MCF 10A (cell line): ENCODE measurements at regions not wholly inside any gene's neighbourhood (a gene's known extent, or its start where the extent isn't known, plus 50 kb on each side); places are given as distances from the start of the nearest gene placed in this dataset.

Source experiments
- BruUV-seq: library from RNA; stranded (reverse); fragments of 400-500 nt; replicated peaks from 2 replicates; lab custom pipeline; 2021; lab: Mats Ljungman, UMichigan
- CTCF ChIA-PET: fragments of 300-600 bp; sonication (Branson Sonifier 250); formaldehyde crosslinking; extraction: SDS; loops from one replicate; lab custom pipeline; 2021; ENCODE audit warnings: antibody characterized with exemption, inconsistent platforms; lab: Yijun Ruan, JAX
- POLR2A ChIA-PET: fragments of 300-600, 350-650 bp; sonication (Branson Sonifier 250); formaldehyde crosslinking; extraction: SDS; loops from one replicate; lab custom pipeline; 2020; ENCODE audit warnings: antibody characterized with exemption, inconsistent platforms; lab: Yijun Ruan, JAX
- DNase-seq: peaks from one replicate; pipeline ENCODE4 v3.0.0-alpha.2; 2018; ENCODE audit not compliant: unreplicated experiment
- H3K27ac Mint-ChIP-seq: one replicate; pipeline ENCODE4 v1.8.0; 2022; ENCODE audit warnings: mild to moderate bottlenecking, low read depth, mixed read lengths; ENCODE audit not compliant: unreplicated experiment
- H3K27me3 Mint-ChIP-seq: one replicate; pipeline ENCODE4 v1.8.0; 2022; ENCODE audit warnings: mixed read lengths; ENCODE audit not compliant: insufficient read depth, unreplicated experiment
- H3K36me3 Mint-ChIP-seq: one replicate; pipeline ENCODE4 v1.8.0; 2022; ENCODE audit warnings: mild to moderate bottlenecking, moderate library complexity, mixed read lengths; ENCODE audit not compliant: insufficient read depth, unreplicated experiment
- H3K4me1 Mint-ChIP-seq: one replicate; pipeline ENCODE4 v1.8.0; 2022; ENCODE audit warnings: mixed read lengths; ENCODE audit not compliant: insufficient read depth, unreplicated experiment
- H3K4me3 Mint-ChIP-seq: one replicate; pipeline ENCODE4 v1.8.0; 2022; ENCODE audit warnings: mild to moderate bottlenecking, moderate library complexity, mixed read lengths; ENCODE audit not compliant: unreplicated experiment
- H3K9me3 Mint-ChIP-seq: one replicate; pipeline ENCODE4 v1.8.0; 2022; ENCODE audit warnings: mixed read lengths; ENCODE audit not compliant: unreplicated experiment
- CTCF ChIP-seq: fragments of 200-600 bp; IDR thresholded peaks from one replicate; pipeline ENCODE4 v1.8.0; 2022; ENCODE audit warnings: antibody characterized with exemption, mild to moderate bottlenecking; ENCODE audit not compliant: unreplicated experiment
- intact Hi-C: fragments of 100-400 bp; cut with micrococcal nuclease; formaldehyde crosslinking; loops from 2 replicates; pipeline ENCODE4 v1.14.1; 2022

GRCh38 chr16:85259115-85259831, 147.0 kb upstream of the CIBAR2 start:
- no peak for TF ChIP-seq CTCF
- CTCF ChIA-PET = interaction anchor here (0.6 to 3.6 kb wide), 5 partner anchors 14 to 144 kb away, joined by 3 to 17 read pairs (median 10); no protein-coding TSS in a partner anchor
- no peak for DNase-seq
- H3K27me3 Mint-ChIP-seq = no peaks in the 10 kb centered on the region
- no peaks in the 10 kb centered on the region for H3K4me1 Mint-ChIP-seq
- intact Hi-C loops = no loop called here
- no peaks in the 10 kb centered on the region for H3K9me3 Mint-ChIP-seq
- POLR2A ChIA-PET = interaction anchor here (0.6 kb wide), 1 partner anchor 92 kb away, joined by 3 read pairs; no protein-coding TSS in a partner anchor
- H3K27ac Mint-ChIP-seq = no peak overlapping the region
- no peak overlapping the region for H3K4me3 Mint-ChIP-seq
- no peaks in the 10 kb centered on the region for H3K36me3 Mint-ChIP-seq
- BruUV-seq = no TSS peak

GRCh38 chr16:85259832-85260167, 147.5 kb upstream of the CIBAR2 start:
- Mint-ChIP-seq H3K4me1 (no peaks in the 10 kb centered on the region), H3K9me3 (no peaks in the 10 kb centered on the region), H3K36me3 (no peaks in the 10 kb centered on the region), H3K27me3 (no peaks in the 10 kb centered on the region), H3K27ac (no peak overlapping the region), H3K4me3 (no peak overlapping the region)
- POLR2A ChIA-PET = no interaction called here
- no TSS peak for BruUV-seq
- intact Hi-C loops = no loop called here
- CTCF ChIA-PET = interaction anchor here (0.6 kb wide), 1 partner anchor 47 kb away, joined by 3 read pairs; no protein-coding TSS in a partner anchor
- no peak for DNase-seq
- no peak for TF ChIP-seq CTCF

- Mint-ChIP-seq H3K36me3 (no peaks in the 10 kb centered on the region), H3K4me1 (no peaks in the 10 kb centered on the region)
- no TSS peak for BruUV-seq
These were observed 148.9 kb upstream of the CIBAR2 start for GRCh38 chr16:85261204-85261603.

More at GRCh38 chr16:85261204-85261603, 148.9 kb upstream of the CIBAR2 start:
- POLR2A ChIA-PET = interaction anchor here (0.6 kb wide), 1 partner anchor 189 kb away, joined by 3 read pairs; no protein-coding TSS in a partner anchor
- H3K27ac Mint-ChIP-seq = no peak overlapping the region
- no peak for TF ChIP-seq CTCF
- no peaks in the 10 kb centered on the region for H3K9me3 Mint-ChIP-seq
- no peak for DNase-seq
- H3K27me3 Mint-ChIP-seq = no peaks in the 10 kb centered on the region
- CTCF ChIA-PET = interaction anchor here (1.4 to 3.8 kb wide), 2 partner anchors 8 to 14 kb away, joined by 8 to 38 read pairs; no protein-coding TSS in a partner anchor
- no peak overlapping the region for H3K4me3 Mint-ChIP-seq
- intact Hi-C loops = no loop called here
